ENCODE measurements at regions not wholly inside any gene's neighbourhood (a gene's known extent, or its start where the extent isn't known, plus 50 kb on each side); places are given as distances from the start of the nearest gene placed in this dataset.

DNA sequence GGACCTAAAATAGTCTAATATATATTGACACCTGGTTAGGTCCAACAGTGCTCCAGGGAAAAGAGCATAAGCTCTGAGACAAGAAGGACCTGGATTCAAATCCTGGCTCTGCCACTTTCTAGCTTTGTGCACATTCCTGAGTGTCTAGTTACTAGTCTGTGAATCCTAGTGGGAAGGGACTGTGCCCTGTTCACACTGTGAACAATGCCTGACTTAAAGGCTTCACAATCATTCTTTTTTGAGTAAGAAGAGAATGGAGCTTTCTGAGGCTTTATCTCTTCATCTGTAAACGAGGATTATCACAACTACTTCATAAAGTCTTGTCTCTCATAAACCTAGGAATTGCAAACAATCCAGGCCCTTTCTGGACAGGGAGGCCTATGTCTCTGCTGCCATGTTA lies 235.9 kb downstream of the SOX2 start:
- no peak overlapping the region for H3K27ac ChIP-seq
- no peaks in the 10 kb centered on the region for H3K36me3 ChIP-seq (ENCODE audit: insufficient read depth, low read length)
- no peaks in the 10 kb centered on the region for H3K9me3 ChIP-seq (ENCODE audit: low read depth, low read length)
- no peak overlapping the region for H3K9ac ChIP-seq (ENCODE audit: insufficient read length)
- no peak for DNase-seq (ENCODE audit: low read depth, low spot score)
- no peak overlapping the region for H3K4me3 ChIP-seq
- TF ChIP-seq FOXP2 (optimal IDR thresholded peaks at IDR 0.05; ENCODE audit: control extremely low read depth, extremely low read length, insufficient read depth) (no peak), POLR2AphosphoS5 (IDR thresholded peaks at IDR 0.05; ENCODE audit: borderline replicate concordance, low read depth, low read length) (no peak), EZH2 (IDR thresholded peaks at IDR 0.05) (no peak)

DNA sequence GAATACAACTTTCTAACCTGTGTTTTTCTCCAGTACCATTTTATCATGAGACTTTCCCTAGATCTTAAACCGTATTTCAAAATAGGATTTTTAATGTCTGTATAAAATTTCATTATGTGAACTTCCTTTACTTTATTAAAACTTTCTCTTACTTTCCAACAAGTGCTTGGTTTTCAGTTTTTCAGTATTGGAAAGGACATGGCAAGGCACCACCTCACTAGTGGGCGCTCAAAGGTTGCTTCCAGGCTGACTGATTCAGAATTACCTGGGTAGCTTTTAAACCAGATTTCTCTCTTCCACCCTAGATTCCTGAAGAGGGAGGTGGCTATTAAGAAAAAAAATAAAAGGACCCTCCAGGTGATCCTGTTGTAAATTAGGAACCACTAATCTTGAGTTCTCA lies 236.6 kb downstream of the SOX2 start:
- Histone ChIP-seq H3K27ac (no peak overlapping the region), H3K9me3 (ENCODE audit: low read depth, low read length) (no peaks in the 10 kb centered on the region), H3K9ac (ENCODE audit: insufficient read length) (no peak overlapping the region), H3K36me3 (ENCODE audit: insufficient read depth, low read length) (no peaks in the 10 kb centered on the region), H3K4me3 (no peak overlapping the region)
- DNase-seq (ENCODE audit: low read depth, low spot score): no peak
- TF ChIP-seq POLR2AphosphoS5 (IDR thresholded peaks at IDR 0.05; ENCODE audit: borderline replicate concordance, low read depth, low read length) (no peak), FOXP2 (optimal IDR thresholded peaks at IDR 0.05; ENCODE audit: control extremely low read depth, extremely low read length, insufficient read depth) (no peak), EZH2 (IDR thresholded peaks at IDR 0.05) (no peak)

DNA sequence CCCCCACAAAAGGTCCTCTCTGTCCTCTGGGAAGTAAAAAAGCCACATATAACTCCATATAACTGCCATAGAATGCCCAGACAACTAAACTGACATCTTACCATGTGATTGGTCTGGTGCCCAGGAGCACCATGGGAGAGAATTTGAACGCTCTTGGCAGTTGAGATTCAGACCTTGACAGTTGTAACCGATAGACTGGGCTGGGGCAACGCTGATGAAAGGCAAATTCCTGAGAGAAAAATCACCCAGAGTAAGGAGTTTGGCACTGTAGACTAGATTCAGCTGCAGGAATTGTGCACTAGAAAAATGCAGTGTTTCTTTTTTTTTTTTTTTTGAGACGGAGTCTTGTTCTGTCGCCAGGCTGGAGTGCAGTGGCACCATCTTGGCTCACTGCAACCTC lies 240.5 kb downstream of the SOX2 start:
- TF ChIP-seq FOXP2 (optimal IDR thresholded peaks at IDR 0.05; ENCODE audit: control extremely low read depth, extremely low read length, insufficient read depth): no peak
- no peak for TF ChIP-seq POLR2AphosphoS5 (IDR thresholded peaks at IDR 0.05; ENCODE audit: borderline replicate concordance, low read depth, low read length)
- TF ChIP-seq EZH2 (IDR thresholded peaks at IDR 0.05): no peak
- Histone ChIP-seq H3K9me3 (ENCODE audit: low read depth, low read length) (no peaks in the 10 kb centered on the region), H3K9ac (ENCODE audit: insufficient read length) (no peak overlapping the region), H3K27ac (no peak overlapping the region), H3K36me3 (ENCODE audit: insufficient read depth, low read length) (no peaks in the 10 kb centered on the region), H3K4me3 (no peak overlapping the region)
- DNase-seq (ENCODE audit: low read depth, low spot score): no peak

DNA sequence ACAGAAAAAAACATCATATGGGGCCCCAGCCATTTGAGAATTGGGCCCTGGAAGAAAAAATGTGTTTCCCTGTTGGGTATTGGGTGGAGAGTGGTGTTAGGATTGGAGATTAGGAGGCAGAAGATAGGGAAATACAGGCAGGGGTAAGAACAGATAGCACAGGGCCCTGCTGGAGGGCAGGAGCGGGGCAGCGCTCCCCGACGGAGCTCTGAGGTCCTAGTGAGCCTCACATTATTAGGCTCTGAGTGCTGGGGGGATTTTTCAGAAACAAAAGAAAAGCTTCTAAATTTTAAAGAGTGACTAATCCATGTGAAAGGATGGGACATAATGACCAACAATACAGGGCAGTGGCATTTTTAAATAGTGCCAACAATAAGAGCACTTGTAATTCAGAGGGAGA lies 241.2 kb downstream of the SOX2 start:
- Histone ChIP-seq H3K4me3 (no peak overlapping the region), H3K9me3 (ENCODE audit: low read depth, low read length) (no peaks in the 10 kb centered on the region), H3K9ac (ENCODE audit: insufficient read length) (no peak overlapping the region), H3K27ac (no peak overlapping the region), H3K36me3 (ENCODE audit: insufficient read depth, low read length) (no peaks in the 10 kb centered on the region)
- DNase-seq (ENCODE audit: low read depth, low spot score): no peak
- no peak for TF ChIP-seq FOXP2 (optimal IDR thresholded peaks at IDR 0.05; ENCODE audit: control extremely low read depth, extremely low read length, insufficient read depth)

DNA sequence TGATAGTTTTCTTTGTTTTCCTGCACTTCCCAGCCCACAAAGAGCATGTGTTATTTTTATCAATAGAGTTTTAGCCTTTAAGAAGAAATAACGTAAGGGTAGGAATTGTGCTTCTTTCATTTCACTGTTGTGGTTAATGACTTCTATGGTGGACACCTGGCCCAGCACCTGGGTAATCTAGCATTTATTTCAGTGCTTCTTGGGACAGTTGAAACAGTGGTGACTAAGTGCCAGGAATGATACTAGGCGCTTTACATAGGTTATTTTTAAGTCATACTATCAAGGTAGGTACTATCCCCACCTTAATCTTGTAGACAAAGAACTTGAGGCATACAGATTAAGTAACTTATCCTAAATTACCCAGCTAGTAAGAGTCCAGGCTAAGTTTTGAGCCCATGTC lies 243.8 kb downstream of the SOX2 start:
- no peak overlapping the region for H3K27ac ChIP-seq
- TF ChIP-seq FOXP2 (optimal IDR thresholded peaks at IDR 0.05; ENCODE audit: control extremely low read depth, extremely low read length, insufficient read depth) (no peak), POLR2AphosphoS5 (IDR thresholded peaks at IDR 0.05; ENCODE audit: borderline replicate concordance, low read depth, low read length) (no peak), EZH2 (IDR thresholded peaks at IDR 0.05) (no peak)
- H3K36me3 ChIP-seq (ENCODE audit: insufficient read depth, low read length): no peaks in the 10 kb centered on the region
- no peak overlapping the region for H3K9ac ChIP-seq (ENCODE audit: insufficient read length)
- no peaks in the 10 kb centered on the region for H3K9me3 ChIP-seq (ENCODE audit: low read depth, low read length)
- no peak overlapping the region for H3K4me3 ChIP-seq
- no peak for DNase-seq (ENCODE audit: low read depth, low spot score)

DNA sequence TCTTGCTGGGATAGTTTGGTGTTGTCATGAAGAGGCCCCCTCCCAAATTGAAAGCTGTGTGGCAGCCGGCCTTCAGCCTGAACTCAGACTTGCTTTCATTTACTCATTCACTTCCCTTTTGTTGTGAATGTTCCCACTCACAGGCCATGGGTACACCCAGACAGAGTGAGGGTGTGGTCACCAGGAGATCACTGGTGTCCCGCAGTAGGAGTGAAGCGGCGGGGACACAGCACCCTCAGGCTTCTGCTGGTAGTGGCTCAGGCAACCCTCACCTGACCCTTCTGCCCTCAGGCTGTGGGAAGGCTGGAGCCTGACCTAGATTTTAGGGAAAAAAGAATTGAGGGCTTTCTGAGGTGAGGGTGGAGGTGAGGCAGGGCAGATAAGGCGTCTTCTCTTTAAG lies 244.4 kb downstream of the SOX2 start:
- TF ChIP-seq EZH2 (IDR thresholded peaks at IDR 0.05) (no peak), POLR2AphosphoS5 (IDR thresholded peaks at IDR 0.05; ENCODE audit: borderline replicate concordance, low read depth, low read length) (no peak), FOXP2 (optimal IDR thresholded peaks at IDR 0.05; ENCODE audit: control extremely low read depth, extremely low read length, insufficient read depth) (no peak)
- Histone ChIP-seq H3K9ac (ENCODE audit: insufficient read length) (no peak overlapping the region), H3K9me3 (ENCODE audit: low read depth, low read length) (no peaks in the 10 kb centered on the region), H3K36me3 (ENCODE audit: insufficient read depth, low read length) (no peaks in the 10 kb centered on the region), H3K27ac (no peak overlapping the region), H3K4me3 (no peak overlapping the region)
- DNase-seq (ENCODE audit: low read depth, low spot score): no peak

DNA sequence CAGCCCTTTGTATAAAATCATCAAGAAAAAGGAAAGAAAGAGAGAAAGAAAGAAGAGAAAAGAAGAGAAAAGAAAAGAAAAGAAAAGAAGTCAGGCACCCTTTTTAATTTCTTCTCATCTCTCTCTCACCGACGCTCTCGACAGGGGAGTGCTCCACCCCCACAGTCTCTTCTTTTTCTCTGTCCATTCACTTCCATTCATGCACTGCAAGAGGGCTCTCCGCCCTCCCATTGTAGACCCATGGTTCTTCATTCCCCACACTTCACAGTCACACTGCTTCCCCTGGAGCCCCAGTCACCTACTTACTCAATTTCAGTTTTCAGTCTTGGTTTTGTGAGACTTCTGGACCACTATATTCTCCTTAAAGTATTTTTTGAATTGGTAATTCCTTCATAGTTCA lies 254.7 kb downstream of the SOX2 start:
- no peak overlapping the region for H3K27ac ChIP-seq
- no peak overlapping the region for H3K4me3 ChIP-seq
- H3K36me3 ChIP-seq (ENCODE audit: insufficient read depth, low read length): no peaks in the 10 kb centered on the region
- no peak for TF ChIP-seq FOXP2 (optimal IDR thresholded peaks at IDR 0.05; ENCODE audit: control extremely low read depth, extremely low read length, insufficient read depth)
- no peak overlapping the region for H3K9ac ChIP-seq (ENCODE audit: insufficient read length)
- no peak for DNase-seq (ENCODE audit: low read depth, low spot score)
- no peaks in the 10 kb centered on the region for H3K9me3 ChIP-seq (ENCODE audit: low read depth, low read length)

DNA sequence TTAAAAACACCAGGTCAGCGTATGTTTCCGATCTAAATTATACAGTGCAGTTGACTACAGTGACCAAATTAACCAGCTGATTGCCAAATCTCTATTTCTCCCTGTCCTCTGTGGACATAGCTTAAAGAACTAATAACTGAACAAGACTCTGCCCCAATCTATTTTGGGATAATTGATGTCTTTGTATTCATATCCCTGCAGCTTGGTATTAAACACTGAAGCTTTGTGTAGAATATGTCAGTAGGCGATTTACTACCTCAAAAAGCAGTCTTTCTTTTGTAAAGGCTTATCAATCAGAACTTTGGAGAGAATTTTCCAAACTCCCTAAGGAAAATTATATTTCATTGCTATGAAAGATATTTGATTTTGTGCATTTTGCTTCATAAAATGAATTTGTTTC lies 258.2 kb downstream of the SOX2 start:
- Histone ChIP-seq H3K4me3 (no peak overlapping the region), H3K9me3 (ENCODE audit: low read depth, low read length) (no peaks in the 10 kb centered on the region), H3K9ac (ENCODE audit: insufficient read length) (no peak overlapping the region), H3K36me3 (ENCODE audit: insufficient read depth, low read length) (no peaks in the 10 kb centered on the region), H3K27ac (no peak overlapping the region)
- no peak for TF ChIP-seq FOXP2 (optimal IDR thresholded peaks at IDR 0.05; ENCODE audit: control extremely low read depth, extremely low read length, insufficient read depth)
- DNase-seq (ENCODE audit: low read depth, low spot score): no peak

DNA sequence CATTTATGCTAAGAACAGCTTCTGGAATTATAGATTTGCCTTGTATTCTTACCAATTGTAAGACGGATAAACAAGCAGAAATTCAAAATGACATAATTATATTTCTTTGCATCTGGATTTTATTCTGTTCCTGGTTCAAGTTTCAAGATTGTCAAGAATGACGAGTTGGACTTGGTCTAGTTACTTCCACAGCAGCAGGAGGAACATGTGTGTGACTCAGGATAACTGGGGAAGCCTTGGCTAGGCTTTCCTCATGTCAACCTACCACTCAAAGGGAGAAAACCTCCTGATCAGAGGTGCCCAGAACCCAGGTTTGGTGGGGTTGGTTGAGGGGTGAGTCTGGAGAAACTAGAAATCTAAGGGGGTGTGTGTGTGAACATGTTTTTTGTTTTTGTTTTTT lies 259.7 kb downstream of the SOX2 start:
- no peak for TF ChIP-seq POLR2AphosphoS5 (IDR thresholded peaks at IDR 0.05; ENCODE audit: borderline replicate concordance, low read depth, low read length)
- no peak for TF ChIP-seq EZH2 (IDR thresholded peaks at IDR 0.05)
- no peak for TF ChIP-seq FOXP2 (optimal IDR thresholded peaks at IDR 0.05; ENCODE audit: control extremely low read depth, extremely low read length, insufficient read depth)
- H3K4me3 ChIP-seq: no peak overlapping the region
- H3K9ac ChIP-seq (ENCODE audit: insufficient read length): no peak overlapping the region

More for the DNA sequence above, 259.7 kb downstream of the SOX2 start:
- Histone ChIP-seq H3K36me3 (ENCODE audit: insufficient read depth, low read length) (no peaks in the 10 kb centered on the region), H3K9me3 (ENCODE audit: low read depth, low read length) (no peaks in the 10 kb centered on the region), H3K27ac (no peak overlapping the region)
- DNase-seq (ENCODE audit: low read depth, low spot score): no peak
